NCI-H460 (cell line): ENCODE measurements at regions not wholly inside any gene's neighbourhood (a gene's known extent, or its start where the extent isn't known, plus 50 kb on each side); places are given as distances from the start of the nearest gene placed in this dataset.
"Not testable (repeated sequence)": the region's sequence is repeated elsewhere in the genome, so short reads cannot be mapped to it uniquely, and the experiment has no call there.

Experiments used
- DNase-seq: peaks from one replicate; pipeline ENCODE4 v3.0.0-alpha.2; 2016; ENCODE audit warnings: low read depth; ENCODE audit errors: extremely low read depth

GRCh38 chr1:166304131-166304530, 137.3 kb upstream of the FAM78B start:
- no peak for DNase-seq

DNA sequence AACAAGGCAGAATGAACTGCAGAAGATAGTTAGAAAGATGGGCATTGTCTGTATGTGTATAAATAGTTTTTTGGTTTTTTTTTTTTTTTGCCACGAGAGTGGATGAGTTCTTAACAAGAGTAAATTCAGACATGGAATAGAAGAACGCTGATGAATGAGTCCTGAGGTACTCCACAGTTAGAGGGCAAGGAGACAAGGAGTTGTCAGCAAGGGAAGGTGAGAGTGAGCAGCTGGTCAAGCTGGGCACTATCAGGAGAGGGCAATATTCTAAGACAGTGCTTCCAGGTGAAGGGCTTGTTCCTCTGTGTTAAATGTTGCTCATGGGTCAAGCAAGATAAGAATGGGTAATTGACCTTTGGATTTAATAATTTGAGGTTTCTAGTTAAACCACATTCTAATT, 138.6 kb upstream of the FAM78B start:
- DNase-seq: no peak

DNA sequence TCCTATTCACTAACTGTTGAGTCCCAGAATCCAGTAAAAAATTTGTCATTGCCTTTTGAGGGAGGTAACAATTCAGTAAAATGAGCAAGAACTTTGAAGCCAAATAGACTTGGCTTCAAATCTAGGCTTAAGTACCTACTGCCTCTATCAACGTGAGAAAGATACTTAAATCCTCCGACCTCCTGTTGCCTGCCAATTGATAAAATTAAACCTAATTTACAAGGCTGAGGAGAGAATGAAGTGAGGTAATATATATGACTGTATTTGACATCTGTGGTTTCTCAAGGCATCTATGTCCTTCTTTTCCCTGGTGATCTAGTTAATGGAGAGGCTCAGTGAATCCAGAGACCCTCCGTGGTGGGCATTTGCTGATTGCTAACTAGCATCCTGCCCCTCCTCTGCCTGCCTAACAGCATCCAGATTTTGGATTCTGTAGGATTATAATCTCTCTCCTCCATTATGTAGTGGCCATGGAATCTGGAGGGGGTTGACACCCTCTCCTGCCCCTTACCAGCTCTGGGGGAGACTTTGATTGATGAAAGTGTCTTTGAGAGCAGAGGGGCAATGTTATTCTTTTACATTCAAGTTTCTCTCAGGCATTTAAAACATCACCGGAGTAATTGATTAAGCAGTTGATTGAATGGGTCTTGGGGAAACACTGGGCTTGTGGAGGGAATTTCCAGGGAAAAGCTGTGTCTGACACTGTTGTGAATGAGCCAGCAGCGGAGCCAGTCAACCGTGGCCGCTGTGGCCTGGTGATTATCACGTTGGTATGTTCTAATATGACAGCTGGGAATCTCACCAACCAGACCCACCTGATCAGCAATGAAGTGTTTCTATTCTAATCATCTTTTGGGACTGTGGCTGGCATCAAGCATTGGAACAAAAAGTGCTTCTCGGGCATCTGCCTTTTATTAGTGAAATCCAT, 140.7 kb upstream of the FAM78B start:
- DNase-seq: no peak

GRCh38 chr1:166316306-166316705, 149.5 kb upstream of the FAM78B start:
- DNase-seq: not testable (repeated sequence)

DNA sequence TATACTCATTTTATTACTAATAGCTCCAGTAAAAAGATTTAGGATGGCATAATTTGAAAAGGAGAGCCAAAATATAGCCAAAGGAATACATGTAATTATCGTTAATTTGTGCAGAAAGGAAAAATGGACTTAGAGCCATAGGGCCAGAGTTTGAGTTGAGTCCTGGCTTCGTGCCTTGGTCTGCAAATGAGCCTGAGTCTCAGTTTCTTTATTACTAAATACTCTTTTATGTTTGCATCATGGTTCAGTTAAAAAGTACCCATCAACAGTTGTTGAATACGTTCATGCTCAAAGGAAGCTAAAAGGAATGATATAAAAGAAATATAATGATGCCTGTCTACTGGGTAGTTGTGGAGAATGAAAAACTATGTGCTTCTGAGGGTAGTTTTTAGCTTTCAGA, 155.7 kb upstream of the FAM78B start:
- no peak for DNase-seq

DNA sequence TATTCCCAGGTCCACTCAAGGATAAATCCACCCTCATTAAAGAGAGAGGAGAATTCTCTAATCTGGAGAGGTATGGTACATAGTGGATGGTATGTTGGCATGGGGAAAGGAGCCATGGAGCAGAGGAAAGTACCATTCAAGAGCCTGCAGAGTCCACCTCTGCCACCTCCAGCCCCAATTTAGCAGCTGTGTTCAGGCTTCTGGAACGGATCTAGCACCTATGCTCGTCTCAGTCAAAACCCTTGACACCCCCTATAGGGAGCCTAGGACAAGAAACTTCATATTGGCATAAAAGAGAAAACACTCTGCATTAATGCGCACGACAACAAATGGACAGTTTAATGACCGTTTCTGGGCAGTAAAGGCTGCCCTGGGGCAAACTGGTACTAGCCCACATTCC, 161.1 kb upstream of the FAM78B start:
- no peak for DNase-seq

- no peak for DNase-seq
These were observed 162.2 kb upstream of the FAM78B start for GRCh38 chr1:166328956-166329355.

DNA sequence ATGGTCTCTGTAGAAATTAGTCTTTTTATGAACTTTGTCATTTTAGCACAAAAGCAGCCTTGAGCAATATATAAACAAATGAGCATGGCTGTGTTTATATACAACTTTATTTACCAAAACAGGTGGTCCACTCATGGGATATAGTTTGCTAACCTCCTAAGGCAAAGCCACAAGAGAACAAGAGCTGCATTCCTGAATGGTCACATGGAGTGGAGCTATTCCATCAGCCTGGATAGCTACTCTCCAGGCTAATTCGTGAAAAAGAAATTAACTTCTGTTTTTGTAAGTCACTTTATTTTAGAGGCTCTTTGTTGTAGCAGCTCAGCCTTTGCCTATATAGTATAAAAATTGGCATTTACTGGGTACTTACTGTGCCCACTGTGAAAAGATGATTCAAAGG, 163.3 kb upstream of the FAM78B start:
- DNase-seq: no peak

- no peak for DNase-seq
These were observed 171.3 kb upstream of the FAM78B start for GRCh38 chr1:166338105-166338504.

GRCh38 chr1:166340709-166341108, 173.9 kb upstream of the FAM78B start:
- DNase-seq: no peak

DNA sequence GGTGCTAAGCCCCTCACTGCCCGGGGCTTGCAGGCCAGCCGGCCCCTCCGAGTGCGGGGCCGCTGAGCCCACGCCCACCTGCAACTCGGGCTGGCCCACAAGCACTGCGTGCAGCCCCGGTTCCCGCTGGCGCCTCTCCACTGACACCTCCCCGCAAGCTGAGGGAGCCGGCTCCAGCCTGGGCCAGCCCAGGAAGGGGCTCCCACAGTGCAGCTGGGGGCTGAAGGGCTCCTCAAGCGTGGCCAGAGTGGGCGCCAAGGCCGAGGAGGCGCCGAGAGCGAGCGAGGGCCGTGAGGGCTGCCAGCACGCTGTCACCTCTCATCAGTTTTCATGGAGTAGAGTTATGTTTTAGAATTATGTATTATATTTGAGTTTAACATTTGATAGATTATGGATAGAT, 176.5 kb upstream of the FAM78B start:
- no peak for DNase-seq

- no peak for DNase-seq
These were observed 183.7 kb upstream of the FAM78B start for GRCh38 chr1:166350490-166350889.

DNA sequence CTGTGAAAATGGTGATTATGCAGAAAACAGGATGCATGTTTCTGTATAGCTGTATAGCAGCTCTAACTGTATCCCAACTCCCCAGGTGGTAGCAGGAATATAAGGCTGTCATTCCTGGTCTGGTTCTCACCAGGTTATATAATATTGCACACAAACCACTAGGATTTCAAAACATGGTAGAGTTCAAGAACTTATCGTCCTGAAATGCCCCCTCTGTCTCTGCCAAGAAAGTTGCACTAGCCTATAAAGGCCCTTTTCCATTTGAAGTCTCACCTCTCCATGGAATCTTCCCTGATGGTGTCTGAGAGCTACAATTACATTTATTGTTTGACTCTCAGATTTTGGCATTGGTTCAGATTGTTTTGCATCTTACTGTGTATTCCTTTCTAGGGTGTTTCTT, 184.9 kb upstream of the FAM78B start:
- no peak for DNase-seq

DNA sequence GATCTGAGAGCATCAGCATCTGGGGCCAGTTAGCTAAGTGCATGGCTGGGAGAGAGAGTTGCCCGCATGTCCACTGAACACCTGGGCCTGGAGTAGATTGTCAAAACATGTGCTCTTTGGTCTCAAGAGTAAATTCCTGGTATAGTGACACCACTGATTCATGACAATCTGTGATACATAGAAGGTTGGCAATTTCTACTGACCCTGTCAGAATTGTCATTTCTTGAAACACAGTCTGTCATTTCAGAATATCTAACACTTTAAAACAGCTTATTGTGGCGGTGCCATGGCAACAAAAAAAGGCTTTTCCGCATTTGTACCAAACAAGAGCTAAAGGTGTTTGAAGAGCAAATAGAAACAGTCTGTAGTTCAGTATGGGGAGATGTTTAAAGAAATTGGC, 186.4 kb upstream of the FAM78B start:
- DNase-seq: no peak

GRCh38 chr1:166354406-166354805, 187.6 kb upstream of the FAM78B start:
- peak; percentile 62 for DNase-seq

DNA sequence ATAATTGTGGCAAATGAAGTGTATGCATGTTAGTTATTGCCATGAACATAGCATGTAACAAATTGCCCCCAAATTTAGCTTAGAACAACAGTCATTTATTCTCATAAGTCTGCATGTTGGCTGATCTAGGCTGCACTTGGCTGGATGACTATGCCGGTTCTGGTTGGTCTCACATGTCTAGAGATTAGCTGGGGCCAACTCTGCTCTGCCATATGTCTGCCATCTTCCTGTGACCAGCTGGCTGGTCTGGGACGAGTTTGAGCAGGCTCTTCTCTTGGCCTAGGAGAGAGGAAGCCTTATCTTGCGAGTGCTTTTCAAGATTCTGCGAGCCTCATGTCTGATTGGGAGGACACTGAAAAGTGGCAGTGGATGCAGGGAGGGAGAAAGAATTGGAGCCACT, 198.3 kb upstream of the FAM78B start:
- DNase-seq: no peak

DNA sequence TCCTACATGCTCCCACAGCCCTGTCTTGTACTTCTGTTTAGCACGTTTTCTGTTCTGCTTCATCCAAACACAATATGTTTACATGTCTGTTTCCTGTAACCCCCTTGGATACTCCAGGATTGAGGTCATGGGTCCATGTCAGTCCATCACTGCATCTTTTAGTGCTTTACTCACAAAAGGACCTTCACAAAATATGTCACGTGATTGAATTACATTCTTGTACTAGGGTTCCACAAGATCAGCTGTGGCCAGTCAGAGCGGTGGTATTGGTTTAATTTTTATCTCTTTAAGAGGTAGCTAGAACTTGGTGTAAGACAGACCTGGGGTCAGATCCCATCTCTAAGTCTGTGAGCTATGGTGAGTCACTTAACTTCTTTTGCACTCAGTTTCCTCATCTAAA, 201.2 kb upstream of the FAM78B start:
- no peak for DNase-seq

GRCh38 chr1:166377896-166378295, 211.1 kb upstream of the FAM78B start:
- no peak for DNase-seq

- no peak for DNase-seq
These were observed 212.0 kb upstream of the FAM78B start for GRCh38 chr1:166378805-166379204.

GRCh38 chr1:166379447-166379846, 212.6 kb upstream of the FAM78B start:
- peak; percentile 26 for DNase-seq

GRCh38 chr1:166383137-166383536, 216.3 kb upstream of the FAM78B start:
- DNase-seq: no peak

DNA sequence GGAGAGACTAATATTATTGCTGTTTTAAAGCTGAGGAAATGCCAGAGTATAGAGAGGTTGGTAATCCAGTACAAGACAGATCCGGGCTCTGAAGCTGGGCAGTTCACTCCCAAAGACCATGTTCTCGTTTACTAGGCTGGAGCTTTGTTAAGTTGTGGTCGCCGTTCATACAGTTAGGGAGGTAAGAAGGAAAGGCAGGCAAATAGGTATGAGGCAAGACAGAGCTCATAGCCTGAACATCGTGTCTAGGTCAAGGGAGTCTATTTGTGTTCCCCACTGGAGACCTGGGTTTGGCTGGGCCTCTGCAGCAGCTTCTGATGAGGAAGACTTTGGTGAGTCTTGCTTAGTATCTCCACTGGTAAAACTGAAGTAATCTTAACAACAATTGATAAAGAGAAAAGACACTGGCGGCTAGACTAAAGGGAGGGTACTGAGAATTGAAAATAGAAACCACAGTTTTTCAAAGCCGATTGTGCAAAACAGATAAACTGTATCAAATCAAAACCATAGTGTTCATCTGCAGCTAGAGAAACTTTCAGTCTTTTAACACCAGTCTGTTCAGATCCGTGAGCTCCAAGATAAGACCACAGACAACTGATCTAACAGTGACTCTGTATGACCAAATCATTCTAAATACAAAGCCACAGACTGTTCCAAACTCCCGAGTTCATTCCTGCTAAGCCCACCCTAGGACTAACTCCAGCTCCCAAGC, 217.0 kb upstream of the FAM78B start:
- DNase-seq: no peak
